NCI-H128 (cell line): ENCODE measurements at regions not wholly inside any gene's neighbourhood (a gene's known extent, or its start where the extent isn't known, plus 50 kb on each side); places are given as distances from the start of the nearest gene placed in this dataset.
"Not testable (repeated sequence)": the region's sequence is repeated elsewhere in the genome, so short reads cannot be mapped to it uniquely, and the experiment has no call there.

ENCODE experiments used
- DNase-seq: peaks from one replicate; lab custom pipeline; 2025; ENCODE audit not compliant: unreplicated experiment; lab: John Stamatoyannopoulos, UW

DNA sequence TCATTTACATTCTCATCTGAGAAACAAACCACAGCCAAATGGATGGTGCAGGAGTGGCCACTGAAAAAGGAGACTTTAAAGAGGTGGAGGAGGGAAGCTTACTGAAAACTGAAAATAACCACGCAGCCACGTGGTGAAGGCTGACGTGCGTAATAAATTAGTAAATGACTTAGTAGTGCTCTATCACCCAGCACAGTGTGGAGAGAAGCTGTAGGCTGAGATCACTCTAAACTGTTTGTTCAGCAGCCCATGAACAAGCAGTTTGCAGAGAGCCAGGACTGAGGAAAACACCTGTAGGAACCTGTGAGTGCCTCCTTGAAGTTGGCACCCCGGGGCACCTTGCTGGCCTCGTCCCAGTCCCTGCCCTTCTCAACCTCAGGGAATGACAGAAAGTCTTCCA is 193.0 kb downstream of the TXNL1 start:
- no peak for DNase-seq

DNA sequence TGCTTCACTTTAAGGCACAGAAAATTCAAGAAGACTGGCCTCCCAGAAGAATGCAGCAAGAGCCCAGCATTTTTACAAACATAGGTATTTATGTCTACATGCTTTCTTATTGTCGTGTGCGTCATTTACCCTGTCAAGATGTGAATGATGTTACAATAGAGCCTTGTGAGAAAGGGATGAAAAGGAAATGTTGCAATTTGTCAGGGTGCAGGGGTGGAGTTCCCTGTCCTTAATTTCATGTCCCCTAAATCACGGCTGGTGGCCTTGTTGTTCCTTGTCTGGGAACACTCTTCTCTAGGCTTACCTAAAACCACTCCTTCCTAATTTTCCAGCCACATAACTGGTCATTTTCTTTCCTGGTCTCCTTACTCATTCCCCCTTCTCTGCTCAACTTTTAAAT is 194.2 kb downstream of the TXNL1 start:
- no peak for DNase-seq

DNA sequence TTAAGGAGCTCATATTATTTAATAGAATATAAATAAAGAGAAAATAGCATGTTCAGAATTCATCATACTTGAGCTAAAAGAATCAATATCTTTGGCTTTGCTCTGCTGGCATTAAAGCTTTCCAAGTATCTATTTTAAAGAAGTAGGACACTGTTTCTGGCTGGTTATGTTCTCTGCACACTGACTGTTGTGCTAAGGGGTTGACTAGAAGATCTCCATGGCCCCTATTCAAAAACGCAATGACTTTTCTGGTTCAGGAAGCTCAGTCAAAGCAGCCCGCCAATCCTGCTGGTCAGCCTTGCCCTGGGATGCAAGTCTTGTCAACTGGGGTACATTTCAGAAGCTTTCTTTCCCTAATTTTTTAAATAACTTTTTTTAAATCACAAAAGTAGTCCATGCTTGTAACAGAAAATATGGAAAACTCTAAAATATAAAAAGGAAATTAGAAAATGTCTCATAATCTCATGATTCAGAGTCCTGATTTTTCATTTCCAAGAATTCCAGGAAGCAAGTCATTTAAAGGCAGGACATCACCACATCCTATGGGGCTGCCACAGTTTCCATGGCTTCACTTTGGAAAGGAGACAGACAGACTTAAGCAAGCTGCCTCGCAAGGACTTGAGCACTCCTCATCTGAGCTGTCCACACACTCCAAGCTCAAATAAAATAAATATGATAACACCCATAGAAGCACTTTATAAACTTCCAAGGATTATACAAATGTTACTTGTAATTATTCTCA is 195.1 kb downstream of the TXNL1 start:
- no peak for DNase-seq

DNA sequence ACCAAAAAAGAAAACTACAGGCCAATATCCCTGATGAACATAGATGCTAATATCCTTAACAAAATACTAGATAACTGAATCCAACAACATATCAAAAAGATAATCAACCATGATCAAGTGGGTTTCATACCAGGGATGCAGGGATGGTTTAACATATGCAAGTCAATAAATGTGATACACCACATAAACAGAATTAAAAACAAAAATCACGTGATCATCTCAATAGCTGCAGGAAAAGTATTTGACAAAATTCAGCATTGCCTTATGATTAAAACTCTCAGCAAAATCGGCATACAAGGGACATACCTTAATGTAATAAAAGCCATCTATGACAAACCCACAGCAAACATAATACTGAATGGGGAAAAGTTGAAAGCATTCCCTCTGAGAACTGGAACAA is 199.9 kb downstream of the TXNL1 start:
- DNase-seq, result not testable (repeated sequence)

DNA sequence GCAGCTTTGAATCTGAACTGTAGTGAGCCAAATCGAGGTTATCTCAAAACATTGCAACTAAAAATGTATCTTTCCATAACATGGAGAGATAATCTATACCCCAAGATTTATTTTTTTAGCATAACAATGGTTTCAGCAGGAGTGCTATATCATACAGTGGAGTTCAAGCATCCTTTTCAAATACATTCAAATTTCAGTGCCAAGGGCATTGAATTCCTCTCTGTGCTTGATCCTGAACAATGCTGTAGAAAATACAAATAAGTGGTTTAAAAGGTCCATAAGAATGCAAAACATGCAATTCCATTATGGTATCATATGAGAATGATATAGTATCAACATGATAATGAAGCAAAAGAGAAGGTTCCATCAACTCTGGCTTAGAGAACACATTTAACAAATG is 201.7 kb downstream of the TXNL1 start:
- DNase-seq, result no peak

DNA sequence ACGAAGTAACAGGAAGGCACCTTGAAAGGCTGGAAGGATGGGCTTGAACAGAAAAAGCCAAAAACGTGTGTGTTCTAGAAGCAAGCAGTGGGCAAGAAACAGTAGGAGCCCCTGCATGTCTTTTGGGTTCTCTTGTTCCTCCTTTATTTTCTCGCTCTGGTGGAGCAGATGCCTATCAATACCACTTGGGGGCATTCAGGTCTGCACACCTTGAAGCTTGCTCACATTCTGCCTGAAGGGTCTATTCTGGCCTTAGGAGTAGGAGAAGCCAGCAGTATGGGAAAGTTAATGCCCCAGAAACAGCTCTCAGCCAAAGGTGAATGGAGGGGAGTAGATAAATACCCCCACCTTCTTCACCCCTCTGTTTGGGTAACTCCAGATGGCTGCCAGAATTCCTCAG is 204.5 kb downstream of the TXNL1 start:
- DNase-seq, result no peak

DNA sequence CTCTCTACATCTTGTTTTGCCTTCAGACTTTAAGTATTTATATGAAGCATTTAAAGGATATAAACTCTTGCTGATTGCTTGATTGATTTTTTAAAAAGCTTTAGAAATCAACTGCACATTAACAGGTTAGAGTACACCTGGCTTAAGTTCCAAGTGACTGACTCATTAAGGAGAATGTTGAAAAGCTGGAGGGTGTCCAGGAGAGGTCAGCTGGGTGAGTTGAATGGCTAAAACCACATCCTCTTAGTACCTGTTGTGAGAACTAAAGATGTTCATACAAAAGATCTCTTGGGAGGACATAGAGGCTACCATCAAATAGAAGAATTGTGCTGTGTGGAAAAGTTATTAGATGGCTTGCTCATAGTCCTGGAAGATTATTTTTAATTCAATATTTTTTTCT is 206.8 kb downstream of the TXNL1 start:
- no peak for DNase-seq

DNA sequence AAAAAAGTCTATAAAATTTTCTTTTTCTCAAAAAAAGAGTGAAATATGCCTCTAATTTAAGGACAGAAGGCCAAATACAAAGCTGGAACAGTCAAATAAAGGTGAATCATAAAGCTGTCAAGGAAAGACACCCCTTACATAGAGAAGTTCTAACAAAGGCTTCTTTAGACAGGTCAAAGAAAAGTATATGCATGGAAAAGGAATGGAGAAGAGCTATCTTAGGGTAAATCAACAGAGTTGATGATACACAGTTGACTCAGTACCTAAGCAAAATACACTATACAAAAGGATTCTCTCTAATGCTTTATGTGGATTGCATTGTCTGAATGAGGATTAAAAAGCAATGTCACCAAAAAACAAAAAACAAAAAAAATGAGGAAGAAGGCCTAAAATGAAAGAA is 214.8 kb downstream of the TXNL1 start:
- DNase-seq, result no peak

DNA sequence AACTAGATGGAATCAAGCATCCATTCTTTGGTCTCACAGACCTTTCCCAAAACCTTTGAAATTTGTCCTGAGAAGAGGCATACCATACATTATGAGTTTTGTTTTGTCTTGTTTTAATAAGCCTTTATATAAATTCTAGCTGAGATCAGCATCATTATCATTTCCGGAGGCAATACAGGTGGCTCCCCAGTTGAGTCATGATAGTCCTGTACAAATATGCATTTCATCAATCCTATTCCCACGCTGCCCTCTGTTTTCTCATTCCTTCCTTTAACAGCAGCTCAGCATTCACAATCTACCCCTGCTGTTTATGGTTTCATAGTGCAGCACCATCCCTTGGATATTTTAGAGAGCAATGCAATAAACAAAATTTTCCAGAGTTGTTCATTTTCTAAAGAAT is 216.7 kb downstream of the TXNL1 start:
- DNase-seq, result no peak

DNA sequence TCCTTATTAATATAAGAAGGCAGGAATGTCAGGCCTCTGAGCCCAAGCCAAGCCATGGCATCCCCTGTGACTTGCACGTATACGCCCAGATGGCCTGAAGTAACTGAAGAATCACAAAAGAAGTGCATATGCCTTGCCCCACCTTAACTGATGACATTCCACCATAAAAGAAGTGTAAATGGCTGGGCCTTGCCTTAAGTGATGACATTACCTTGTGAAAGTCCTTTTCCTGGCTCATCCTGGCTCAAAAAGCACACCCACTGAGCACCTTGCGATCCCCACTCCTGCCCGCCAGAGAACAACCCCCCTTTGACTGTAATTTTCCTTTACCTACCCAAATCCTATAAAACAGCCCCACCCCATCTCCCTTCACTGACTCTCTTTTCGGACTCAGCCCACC is 217.5 kb downstream of the TXNL1 start:
- DNase-seq, result not testable (repeated sequence)

DNA sequence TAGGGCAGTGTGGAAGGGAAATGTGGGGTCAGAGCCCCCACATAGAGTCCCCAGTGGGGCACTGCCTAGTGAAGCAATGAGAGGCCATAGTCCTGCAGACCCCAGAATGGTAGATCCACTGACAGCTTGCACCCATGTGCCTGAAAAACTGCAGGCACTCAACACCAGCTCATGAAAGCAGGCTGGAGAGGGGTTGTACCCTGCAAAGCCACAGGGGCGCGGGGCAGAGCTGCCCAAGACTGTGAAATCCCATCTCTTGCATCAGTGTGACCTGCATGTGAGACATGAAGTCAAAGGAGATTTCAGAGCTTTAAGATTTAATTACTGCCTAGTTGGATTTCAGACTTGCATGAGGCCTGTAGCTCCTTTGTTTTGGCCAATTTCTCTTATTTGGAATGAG is 224.0 kb downstream of the TXNL1 start:
- no peak for DNase-seq

DNA sequence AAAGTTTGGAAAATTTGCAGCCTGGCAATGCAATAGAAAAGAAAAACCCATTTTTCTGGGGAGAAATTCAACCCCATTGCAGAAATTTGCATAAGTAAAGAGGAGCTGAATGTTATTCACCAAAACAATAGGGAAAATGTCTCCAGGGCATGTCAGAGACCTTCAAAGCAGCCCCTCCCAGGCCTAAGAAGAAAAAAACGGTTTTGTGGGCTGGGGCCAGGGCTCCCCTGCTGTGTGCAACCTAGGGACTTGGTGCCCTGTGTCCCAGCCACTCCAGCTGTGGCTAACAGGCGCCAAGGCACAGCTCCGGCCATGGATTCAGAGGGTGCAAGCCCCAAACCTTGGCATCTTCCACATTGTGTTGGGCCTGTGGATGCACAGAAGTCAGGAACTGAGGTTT is 224.5 kb downstream of the TXNL1 start:
- no peak for DNase-seq

DNA sequence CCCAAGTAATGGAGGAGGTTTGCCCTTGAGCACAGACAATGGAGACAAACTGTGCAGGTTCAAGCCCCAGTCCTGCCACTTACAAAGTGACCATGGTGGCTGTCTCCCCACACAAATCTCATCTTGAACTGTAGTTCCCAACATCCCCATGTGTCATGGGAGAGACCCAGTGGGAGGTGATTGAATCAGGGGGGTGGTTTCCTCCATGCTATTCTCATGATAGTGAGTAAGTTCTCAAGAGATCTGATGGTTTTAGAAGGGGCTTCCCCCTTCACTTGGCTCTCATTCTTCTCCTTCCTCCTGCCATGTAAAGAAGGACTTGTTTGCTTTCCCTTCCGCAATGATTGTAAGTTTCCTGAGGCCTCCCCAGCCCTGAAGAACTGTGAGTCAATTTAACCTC is 225.4 kb downstream of the TXNL1 start:
- no peak for DNase-seq

DNA sequence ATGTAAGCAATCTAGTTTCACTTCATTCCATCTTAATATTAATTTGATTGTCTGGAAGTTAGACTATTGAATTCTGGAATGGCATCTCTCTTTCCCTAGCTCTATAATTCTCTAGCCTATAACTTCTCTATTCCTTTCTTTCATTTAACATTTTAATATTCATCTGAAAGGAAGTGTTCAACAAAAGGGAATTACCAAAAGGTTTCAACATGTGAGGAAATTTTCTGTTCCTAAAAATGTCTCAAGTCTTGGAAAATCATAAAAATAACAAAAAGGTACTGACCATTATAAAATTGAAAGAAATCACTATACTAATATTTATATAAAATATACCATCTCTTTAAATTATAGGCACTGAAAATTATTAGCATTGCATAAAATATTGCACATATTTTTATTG is 228.7 kb downstream of the TXNL1 start:
- no peak for DNase-seq

DNA sequence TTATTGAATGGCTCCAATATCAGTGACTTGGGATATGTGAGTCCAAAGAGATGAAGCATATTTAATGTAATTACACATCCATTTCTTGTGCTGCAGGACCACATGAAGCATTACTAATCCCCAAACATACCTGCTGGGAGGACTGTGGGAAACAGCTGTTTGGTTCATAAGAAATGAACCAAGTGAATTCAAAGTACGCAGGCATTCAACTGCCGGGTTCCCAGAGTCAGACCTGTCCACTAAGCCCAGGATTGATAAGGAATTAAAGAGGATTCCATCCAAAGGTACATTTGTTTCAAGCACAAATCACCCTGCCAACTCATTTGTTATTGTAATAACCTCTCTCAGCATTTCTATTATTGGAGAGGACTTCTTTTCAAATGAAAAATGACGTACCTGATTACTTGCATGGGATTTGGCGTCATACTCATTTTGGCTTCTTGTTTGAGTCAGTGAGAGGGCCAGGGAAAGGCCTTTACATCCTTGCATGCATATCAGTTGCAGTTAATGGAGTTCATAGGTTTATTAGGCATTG is 230.7 kb downstream of the TXNL1 start:
- no peak for DNase-seq

DNA sequence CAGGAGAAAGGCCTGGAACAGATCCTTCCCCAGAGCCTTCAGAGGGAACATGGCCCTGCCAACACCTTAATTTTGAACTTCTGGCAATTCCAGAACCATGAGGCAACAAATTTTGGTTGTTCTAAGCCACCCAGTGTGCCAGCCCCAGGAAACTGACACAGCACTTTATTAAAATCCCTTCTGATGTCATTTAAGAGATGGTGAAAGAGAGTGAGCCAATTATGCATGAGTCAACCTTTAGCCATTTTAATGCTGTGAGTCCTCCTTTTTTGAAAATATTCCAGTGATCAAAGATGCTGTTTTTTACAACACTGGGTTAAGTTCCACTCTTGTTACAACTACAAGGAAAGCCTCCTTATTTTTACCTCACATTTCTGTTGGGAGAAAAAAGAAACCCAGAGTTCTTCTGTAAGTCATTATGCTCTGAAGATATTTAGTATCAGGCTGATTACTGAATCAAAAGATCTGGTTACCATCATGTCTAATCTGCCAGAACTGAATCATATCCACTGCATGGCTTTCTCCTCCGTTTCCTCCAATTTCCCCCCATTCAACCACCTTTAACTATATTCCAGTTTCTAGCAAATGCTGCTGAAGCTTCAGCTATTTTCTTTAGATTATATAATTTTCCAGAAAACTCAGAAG is 235.4 kb downstream of the TXNL1 start:
- DNase-seq, result no peak

DNA sequence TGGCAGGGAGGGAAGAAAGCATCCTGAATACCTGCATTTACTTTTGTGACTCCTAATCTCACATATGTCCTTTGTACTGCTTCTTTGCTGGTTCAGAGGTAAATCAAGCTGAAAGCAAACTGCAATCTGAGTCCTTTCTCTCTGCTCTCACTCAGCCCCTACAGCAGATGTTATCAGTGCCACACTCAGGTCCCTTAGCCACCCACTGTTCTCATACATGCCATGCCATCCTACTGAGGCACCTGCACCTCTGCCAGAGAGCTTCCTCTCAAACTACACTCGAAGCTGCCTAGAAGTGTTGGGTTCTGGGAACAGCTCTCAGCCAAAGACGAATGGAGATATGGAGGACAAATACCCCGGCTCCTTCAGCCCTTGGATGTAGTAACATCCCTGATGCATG is 244.5 kb downstream of the TXNL1 start:
- no peak for DNase-seq

DNA sequence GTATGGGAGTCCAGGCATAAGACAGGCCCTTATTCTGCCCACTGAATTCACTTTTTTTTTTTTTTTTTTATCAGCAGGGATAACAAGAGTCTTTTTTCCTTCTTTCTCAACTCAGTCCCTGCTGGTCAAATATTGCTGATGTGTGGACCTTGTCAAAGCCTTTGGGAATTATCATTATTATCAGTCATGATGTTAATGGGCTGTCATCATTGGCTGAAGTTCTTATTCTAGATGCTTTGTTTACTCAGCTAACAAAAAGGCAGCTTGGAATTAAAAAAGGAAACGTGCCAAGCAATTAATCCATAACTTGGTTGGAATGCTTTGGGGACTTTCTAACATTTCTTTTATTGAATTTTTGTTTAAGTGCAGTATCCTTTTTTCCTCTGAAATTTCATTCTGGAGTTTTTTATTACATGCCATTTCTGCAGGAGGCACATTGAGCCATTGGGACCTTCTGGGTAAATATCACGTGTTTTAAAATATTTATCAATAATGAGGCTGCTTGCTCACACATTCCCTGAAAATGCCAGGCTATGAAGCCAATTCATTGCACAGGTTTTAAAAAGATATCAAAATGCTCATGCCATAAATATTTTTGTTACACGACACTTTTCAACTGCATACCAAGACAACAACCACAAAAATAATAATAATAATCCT is 246.3 kb downstream of the TXNL1 start:
- DNase-seq, result no peak

DNA sequence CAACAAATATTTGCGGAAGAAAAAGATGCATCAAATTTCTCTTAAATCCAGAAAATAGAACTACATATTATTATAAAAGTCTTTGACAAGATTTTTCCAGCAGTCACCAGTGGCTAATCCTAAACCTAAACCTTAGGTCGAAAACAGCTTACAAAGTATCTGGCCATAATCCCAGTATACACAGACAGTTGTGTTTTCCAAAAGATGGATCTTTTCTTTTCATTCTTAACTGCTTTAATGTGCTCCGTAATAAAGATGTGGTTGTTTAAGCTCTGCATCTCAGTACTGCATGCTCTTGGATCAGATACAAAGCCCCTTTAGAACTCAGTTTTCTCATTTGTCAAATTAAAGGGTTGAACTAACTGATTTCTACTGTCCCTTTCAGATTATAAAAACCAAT is 247.8 kb downstream of the TXNL1 start:
- DNase-seq, result no peak

DNA sequence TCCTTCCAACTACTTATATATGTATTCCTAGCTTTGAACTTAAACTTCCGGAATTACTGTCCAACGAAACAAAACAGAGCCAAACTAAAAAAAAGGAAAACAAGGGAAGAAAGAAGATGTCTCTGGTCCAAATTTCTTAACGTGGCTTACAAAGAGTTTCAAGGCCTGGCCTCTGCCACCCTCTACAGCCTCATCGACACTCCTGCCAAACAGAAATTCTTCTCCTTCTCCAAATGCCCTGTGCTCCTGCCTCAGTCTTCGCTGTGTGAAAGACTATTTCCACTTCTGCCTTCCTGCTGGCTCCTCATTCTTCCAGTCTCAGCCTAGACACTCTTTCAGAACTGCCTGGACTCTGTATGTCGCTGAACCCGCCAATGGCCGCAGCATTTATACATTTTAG is 249.2 kb downstream of the TXNL1 start:
- DNase-seq, result no peak

DNA sequence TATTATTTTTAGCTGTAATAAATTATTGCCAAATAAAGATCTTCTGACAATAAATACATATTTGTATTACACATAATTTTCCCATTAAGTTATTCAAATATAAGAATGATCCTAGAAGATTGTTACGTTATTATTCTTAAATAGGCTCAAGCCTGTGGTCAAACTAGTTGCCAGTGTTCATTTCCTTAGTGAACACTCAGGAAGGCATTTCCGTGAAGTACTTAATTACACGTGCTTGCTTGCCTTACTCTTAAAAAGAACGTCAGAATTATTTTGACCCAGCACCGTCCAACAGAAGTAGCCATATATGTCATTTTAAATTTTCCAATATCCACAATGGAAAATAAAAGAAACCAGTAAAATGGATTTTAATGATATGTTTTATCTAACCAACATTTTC is 249.8 kb downstream of the TXNL1 start:
- DNase-seq, result no peak

DNA sequence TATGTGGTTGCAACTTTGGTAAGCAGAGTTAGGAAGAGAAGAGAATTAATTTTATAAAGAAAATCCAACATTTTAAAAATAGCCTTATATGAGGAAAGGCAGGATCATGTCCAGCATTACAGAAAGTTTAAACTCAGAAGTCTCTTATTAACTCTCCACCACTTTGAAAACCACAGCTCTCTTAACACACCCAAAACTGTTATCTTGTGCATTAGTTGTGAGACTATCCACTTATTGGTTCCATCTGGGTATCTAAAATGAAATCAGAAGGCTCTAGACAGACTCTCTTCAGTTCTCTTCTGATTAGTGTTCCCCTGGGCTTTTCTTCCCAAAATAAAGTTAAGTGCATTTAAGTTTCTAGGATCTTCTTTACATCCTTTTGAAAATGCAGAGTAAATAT is 251.5 kb downstream of the TXNL1 start:
- no peak for DNase-seq
